GM23338 (cell line): ENCODE measurements at regions not wholly inside any gene's neighbourhood (a gene's known extent, or its start where the extent isn't known, plus 50 kb on each side); places are given as distances from the start of the nearest gene placed in this dataset.

Source experiments
- ATAC-seq: fragments of 200-7000 bp; cut with Tn5 transposase; 3 replicates; pipeline ENCODE4 v1.9.1; 2020
- DNase-seq: peaks from one replicate; pipeline ENCODE4 v3.0.0-alpha.2; 2015; ENCODE audit warnings: low spot score
- H2AFZ ChIP-seq: fragments of 200-600 bp; sonication (generic); 2 replicates; pipeline ENCODE4 v1.8.0; 2016; ENCODE audit warnings: antibody characterized with exemption, mild to moderate bottlenecking, moderate library complexity
- H3F3A ChIP-seq: fragments of 200-600 bp; sonication (generic); replicated peaks from 2 replicates; pipeline ENCODE4 v1.8.0; 2017; ENCODE audit warnings: antibody characterized with exemption, mixed run types, low read depth
- H3K27ac ChIP-seq: fragments of 200-600 bp; sonication (generic); 2 replicates; pipeline ENCODE4 v1.6.1; 2016; ENCODE audit warnings: low read depth
- H3K27me3 ChIP-seq: fragments of 200-600 bp; sonication (generic); 2 replicates; pipeline ENCODE4 v1.8.0; 2016; ENCODE audit warnings: mild to moderate bottlenecking, mixed run types, moderate library complexity; ENCODE audit not compliant: insufficient read depth
- H3K36me3 ChIP-seq: fragments of 200-600 bp; sonication (generic); 2 replicates; pipeline ENCODE4 v1.8.0; 2016; ENCODE audit warnings: mild to moderate bottlenecking; ENCODE audit not compliant: insufficient read depth
- H3K4me1 ChIP-seq: fragments of 200-600 bp; sonication (generic); 2 replicates; pipeline ENCODE4 v1.8.0; 2016; ENCODE audit warnings: mild to moderate bottlenecking, moderate library complexity; ENCODE audit not compliant: insufficient read depth
- H3K4me2 ChIP-seq: fragments of 200-600 bp; sonication (generic); 2 replicates; pipeline ENCODE4 v1.7.1; 2017; ENCODE audit warnings: mixed run types
- H3K4me3 ChIP-seq: fragments of 200-600 bp; sonication (generic); 2 replicates; pipeline ENCODE4 v1.6.1; 2016; ENCODE audit warnings: mixed run types
- H3K79me2 ChIP-seq: fragments of 200-600 bp; sonication (generic); replicated peaks from 2 replicates; pipeline ENCODE4 v1.8.0; 2017; ENCODE audit warnings: mild to moderate bottlenecking; ENCODE audit not compliant: insufficient read depth
- H3K9me2 ChIP-seq: fragments of 200-600 bp; sonication (generic); 2 replicates; pipeline ENCODE4 v1.8.0; 2017; ENCODE audit not compliant: insufficient read depth
- H4K20me1 ChIP-seq: fragments of 200-600 bp; sonication (generic); replicated peaks from 2 replicates; pipeline ENCODE4 v1.8.0; 2017; ENCODE audit warnings: mild to moderate bottlenecking; ENCODE audit not compliant: insufficient read depth
- H3K27ac Mint-ChIP-seq: 2 replicates; pipeline ENCODE4 v1.8.0; 2020; ENCODE audit warnings: inconsistent platforms, mild to moderate bottlenecking, moderate library complexity, mixed read lengths
- H3K27me3 Mint-ChIP-seq: 3 replicates; pipeline ENCODE4 v1.8.0; 2022; ENCODE audit warnings: low read depth, mild to moderate bottlenecking, moderate library complexity, mixed read lengths, inconsistent platforms; ENCODE audit not compliant: insufficient read depth, poor library complexity
- H3K36me3 Mint-ChIP-seq: 3 replicates; pipeline ENCODE4 v1.8.0; 2021; ENCODE audit warnings: low read depth, mild to moderate bottlenecking, inconsistent platforms, moderate library complexity, mixed read lengths
- H3K4me1 Mint-ChIP-seq: 3 replicates; pipeline ENCODE4 v1.8.0; 2020; ENCODE audit warnings: mild to moderate bottlenecking, inconsistent platforms, mixed read lengths
- H3K4me3 Mint-ChIP-seq: 3 replicates; pipeline ENCODE4 v1.8.0; 2021; ENCODE audit warnings: moderate library complexity, mild to moderate bottlenecking, inconsistent platforms, mixed read lengths
- H3K9me3 Mint-ChIP-seq: 3 replicates; pipeline ENCODE4 v1.8.0; 2020; ENCODE audit warnings: moderate library complexity, mild to moderate bottlenecking, inconsistent platforms, mixed read lengths
- CREB1 ChIP-seq: fragments of 250-450 bp; sonication (Bioruptor Pico); IDR thresholded peaks from 2 replicates; pipeline ENCODE4 v1.5.0; 2020; ENCODE audit warnings: low read depth, mild to moderate bottlenecking, moderate library complexity
- ETS1 ChIP-seq: IDR thresholded peaks from 2 replicates; pipeline ENCODE4 v1.6.1; 2016; ENCODE audit warnings: antibody characterized with exemption
- EZH2 ChIP-seq: fragments of 200-600 bp; sonication (generic); IDR thresholded peaks from one replicate; pipeline ENCODE4 v1.8.0; 2017; ENCODE audit warnings: antibody characterized with exemption, mild to moderate bottlenecking, low read depth; ENCODE audit not compliant: unreplicated experiment
- EZH2phosphoT487 ChIP-seq: fragments of 200-600 bp; sonication (generic); IDR thresholded peaks from one replicate; pipeline ENCODE4 v1.8.1; 2018; ENCODE audit warnings: antibody characterized with exemption; ENCODE audit not compliant: unreplicated experiment
- JUNB ChIP-seq: IDR thresholded peaks from one replicate; pipeline ENCODE4 v1.6.1; 2016; ENCODE audit warnings: antibody characterized with exemption; ENCODE audit not compliant: unreplicated experiment
- NANOG ChIP-seq: IDR thresholded peaks from 2 replicates; pipeline ENCODE4 v1.6.1; 2016; ENCODE audit warnings: antibody characterized with exemption, borderline replicate concordance
- STAT1 ChIP-seq: IDR thresholded peaks from one replicate; pipeline ENCODE4 v1.6.1; 2016; ENCODE audit warnings: antibody characterized with exemption; ENCODE audit not compliant: unreplicated experiment
- ZNF114 ChIP-seq: fragments of 250-450 bp; sonication (Bioruptor Pico); IDR thresholded peaks from 2 replicates; pipeline ENCODE4 v1.5.0; 2020; ENCODE audit warnings: mild to moderate bottlenecking, moderate library complexity
- ZNF331 ChIP-seq: fragments of 250-450 bp; sonication (Bioruptor Pico); IDR thresholded peaks from 2 replicates; pipeline ENCODE4 v1.5.0; 2020; ENCODE audit warnings: low read depth, mild to moderate bottlenecking, moderate library complexity
- ZNF462 ChIP-seq: fragments of 250-450 bp; sonication (Bioruptor Pico); IDR thresholded peaks from 2 replicates; pipeline ENCODE4 v1.5.0; 2020; ENCODE audit warnings: mild to moderate bottlenecking, moderate library complexity

GRCh38 chr5:5558638-5559527 is 136.4 kb downstream of the ICE1 start (continued):
- TF ChIP-seq CREB1 (no peak), ETS1 (no peak)

GRCh38 chr5:5558102-5558501 is 135.6 kb downstream of the ICE1 start:
- no peaks in the 10 kb centered on the region for H3K4me1 ChIP-seq

GRCh38 chr5:5551499-5551898 is 129.0 kb downstream of the ICE1 start:
- H3K79me2 ChIP-seq = no peaks in the 10 kb centered on the region
- Mint-ChIP-seq H3K9me3 (peaks cover 20% of the 10 kb centered on the region), H3K36me3 (peaks cover 13% of the 10 kb centered on the region; the same call in 2 of the 3 replicates), H3K27ac (no peak overlapping the region), H3K27me3 (no peaks in the 10 kb centered on the region), H3K4me3 (no peak overlapping the region), H3K4me1 (no peaks in the 10 kb centered on the region)
- H3K27me3 ChIP-seq = no peaks in the 10 kb centered on the region
- H3K36me3 ChIP-seq = no peaks in the 10 kb centered on the region; the same call in 1 of the 2 replicates
- H2AFZ ChIP-seq = no peak overlapping the region
- H4K20me1 ChIP-seq = no peaks in the 10 kb centered on the region
- no peaks in the 10 kb centered on the region for H3F3A ChIP-seq
- H3K9me2 ChIP-seq = 0 out of 2 replicates have a peak, but pooled peaks cover 8% of the 10 kb centered on the region
- DNase-seq (no peak), ATAC-seq (no peak)
- no peak overlapping the region for H3K4me3 ChIP-seq
- H3K4me2 ChIP-seq = no peak overlapping the region
- H3K4me1 ChIP-seq = no peaks in the 10 kb centered on the region
- no peak overlapping the region for H3K27ac ChIP-seq
- no peak for TF ChIP-seq CREB1
- TF ChIP-seq NANOG = no peak
- TF ChIP-seq EZH2 = no peak
- no peak for TF ChIP-seq STAT1
- TF ChIP-seq ZNF462 (CRISPR knock-in tag) = no peak
- TF ChIP-seq EZH2phosphoT487 = no peak
- TF ChIP-seq ETS1 = no peak

More at GRCh38 chr5:5558102-5558501, 135.6 kb downstream of the ICE1 start:
- H3K4me3 Mint-ChIP-seq = no peak overlapping the region
- no peak overlapping the region for H2AFZ ChIP-seq
- no peak overlapping the region for H3K27ac ChIP-seq
- no peak for ATAC-seq
- H3K4me3 ChIP-seq = no peak overlapping the region
- no peaks in the 10 kb centered on the region for H4K20me1 ChIP-seq
- peaks cover 13% of the 10 kb centered on the region for H3K9me3 Mint-ChIP-seq
- H3K27ac Mint-ChIP-seq = no peak overlapping the region
- no peak for DNase-seq
- no peaks in the 10 kb centered on the region for H3K27me3 ChIP-seq
- no peaks in the 10 kb centered on the region for H3F3A ChIP-seq
- H3K79me2 ChIP-seq = no peaks in the 10 kb centered on the region
- TF ChIP-seq CREB1 = no peak
- no peak for TF ChIP-seq ZNF331 (CRISPR knock-in tag)
- TF ChIP-seq STAT1 = no peak
- no peak for TF ChIP-seq JUNB
- no peak for TF ChIP-seq ZNF114 (CRISPR knock-in tag)
- H3K36me3 Mint-ChIP-seq = peaks cover 13% of the 10 kb centered on the region; the same call in 2 of the 3 replicates
- no peaks in the 10 kb centered on the region for H3K9me2 ChIP-seq
- H3K36me3 ChIP-seq = no peaks in the 10 kb centered on the region
- no peaks in the 10 kb centered on the region for H3K27me3 Mint-ChIP-seq
- peaks cover 11% of the 10 kb centered on the region for H3K4me1 Mint-ChIP-seq
- H3K4me2 ChIP-seq = no peak overlapping the region
